Activated naive CD4-positive, alpha-beta T cell treated with anti-CD3 and anti-CD28 coated beads for 36 hours (primary cell): ENCODE measurements at regions not wholly inside any gene's neighbourhood (a gene's known extent, or its start where the extent isn't known, plus 50 kb on each side); places are given as distances from the start of the nearest gene placed in this dataset.

Experiments used
- CTCF ChIA-PET: fragments of 350-600 bp; sonication (Branson Sonifier 250); formaldehyde crosslinking; loops from one replicate; lab custom pipeline; 2021; ENCODE audit warnings: antibody characterized with exemption; lab: Charles Lee
- DNase-seq: peaks from one replicate; pipeline ENCODE4 v3.0.0-alpha.2; 2020
- H3K27ac Mint-ChIP-seq: one replicate; pipeline ENCODE4 v1.8.0; 2021; ENCODE audit warnings: mild to moderate bottlenecking, mixed read lengths
- H3K27me3 Mint-ChIP-seq: one replicate; pipeline ENCODE4 v1.8.0; 2021; ENCODE audit warnings: low read depth, mixed read lengths
- H3K36me3 Mint-ChIP-seq: one replicate; pipeline ENCODE4 v1.8.0; 2021; ENCODE audit warnings: low read depth, mixed read lengths
- H3K4me1 Mint-ChIP-seq: one replicate; pipeline ENCODE4 v1.8.0; 2021; ENCODE audit warnings: low read depth, mixed read lengths
- H3K4me3 Mint-ChIP-seq: one replicate; pipeline ENCODE4 v1.8.0; 2021; ENCODE audit warnings: mild to moderate bottlenecking, moderate library complexity, mixed read lengths
- H3K9me3 Mint-ChIP-seq: one replicate; pipeline ENCODE4 v1.8.0; 2021; ENCODE audit warnings: mixed read lengths
- intact Hi-C: fragments of 100-400 bp; cut with micrococcal nuclease; formaldehyde crosslinking; loops from one replicate; pipeline ENCODE4 v1.15.1; 2023

- no peaks in the 10 kb centered on the region for H3K27me3 Mint-ChIP-seq
- CTCF ChIA-PET: interaction anchor here (0.6 to 1.2 kb wide), 4 partner anchors 8 to 215 kb away, joined by 3 to 5 read pairs (median 4); no protein-coding TSS in a partner anchor
- no peak overlapping the region for H3K27ac Mint-ChIP-seq
- intact Hi-C loops: no loop called here
- H3K4me3 Mint-ChIP-seq: no peak overlapping the region
- no peaks in the 10 kb centered on the region for H3K9me3 Mint-ChIP-seq
- no peaks in the 10 kb centered on the region for H3K4me1 Mint-ChIP-seq
- no peaks in the 10 kb centered on the region for H3K36me3 Mint-ChIP-seq
- DNase-seq: no peak
These were observed 73.9 kb downstream of the LSM3 start for GRCh38 chr3:14252321-14253021.

GRCh38 chr3:14253022-14253706 is 74.5 kb downstream of the LSM3 start:
- H3K36me3 Mint-ChIP-seq: no peaks in the 10 kb centered on the region
- H3K4me3 Mint-ChIP-seq: no peak overlapping the region
- CTCF ChIA-PET: no interaction called here
- H3K9me3 Mint-ChIP-seq: no peaks in the 10 kb centered on the region
- intact Hi-C loops: no loop called here
- no peaks in the 10 kb centered on the region for H3K27me3 Mint-ChIP-seq
- no peak for DNase-seq
- no peak overlapping the region for H3K27ac Mint-ChIP-seq
- no peaks in the 10 kb centered on the region for H3K4me1 Mint-ChIP-seq

- H3K27ac Mint-ChIP-seq: no peak overlapping the region
- no peak overlapping the region for H3K4me3 Mint-ChIP-seq
- DNase-seq: no peak
- no peaks in the 10 kb centered on the region for H3K9me3 Mint-ChIP-seq
- no peaks in the 10 kb centered on the region for H3K27me3 Mint-ChIP-seq
- H3K4me1 Mint-ChIP-seq: no peaks in the 10 kb centered on the region
- intact Hi-C loops: no loop called here
- CTCF ChIA-PET: no interaction called here
- no peaks in the 10 kb centered on the region for H3K36me3 Mint-ChIP-seq
These were observed 75.2 kb downstream of the LSM3 start for GRCh38 chr3:14253707-14254382.

GRCh38 chr3:14254812-14255702 is 76.4 kb downstream of the LSM3 start:
- Mint-ChIP-seq H3K27me3 (no peaks in the 10 kb centered on the region), H3K9me3 (no peaks in the 10 kb centered on the region), H3K36me3 (no peaks in the 10 kb centered on the region), H3K4me1 (no peaks in the 10 kb centered on the region), H3K27ac (no peak overlapping the region), H3K4me3 (no peak overlapping the region)
- DNase-seq: no peak
- intact Hi-C loops: no loop called here
- CTCF ChIA-PET: no interaction called here

GRCh38 chr3:14256046-14256445 is 77.4 kb downstream of the LSM3 start:
- CTCF ChIA-PET: interaction anchor here (1.2 kb wide), 1 partner anchor 53 kb away, joined by 3 read pairs; no protein-coding TSS in a partner anchor
- Mint-ChIP-seq H3K27me3 (no peaks in the 10 kb centered on the region), H3K27ac (no peak overlapping the region), H3K9me3 (no peaks in the 10 kb centered on the region), H3K4me3 (no peak overlapping the region), H3K4me1 (no peaks in the 10 kb centered on the region), H3K36me3 (no peaks in the 10 kb centered on the region)
- DNase-seq: no peak
- intact Hi-C loops: no loop called here

GRCh38 chr3:14256561-14257342 is 78.1 kb downstream of the LSM3 start:
- Mint-ChIP-seq H3K9me3 (no peaks in the 10 kb centered on the region), H3K27ac (no peak overlapping the region), H3K27me3 (no peaks in the 10 kb centered on the region), H3K4me3 (no peak overlapping the region), H3K36me3 (no peaks in the 10 kb centered on the region), H3K4me1 (no peaks in the 10 kb centered on the region)
- CTCF ChIA-PET: interaction anchor here (0.7 to 1.2 kb wide), 2 partner anchors 53 to 657 kb away, joined by 3 to 4 read pairs; no protein-coding TSS in a partner anchor
- intact Hi-C loops: no loop called here
- no peak for DNase-seq

- no peaks in the 10 kb centered on the region for H3K36me3 Mint-ChIP-seq
- intact Hi-C loops: no loop called here
- H3K4me1 Mint-ChIP-seq: no peaks in the 10 kb centered on the region
- H3K9me3 Mint-ChIP-seq: no peaks in the 10 kb centered on the region
- no peak overlapping the region for H3K27ac Mint-ChIP-seq
- DNase-seq: no peak
- no peak overlapping the region for H3K4me3 Mint-ChIP-seq
- CTCF ChIA-PET: interaction anchor here (0.7 to 2.9 kb wide), 4 partner anchors 7 to 264 kb away, joined by 3 to 5 read pairs (median 4); no protein-coding TSS in a partner anchor
- H3K27me3 Mint-ChIP-seq: no peaks in the 10 kb centered on the region
These were observed 80.6 kb downstream of the LSM3 start for GRCh38 chr3:14258906-14259904.

GRCh38 chr3:14260463-14260862 is 81.8 kb downstream of the LSM3 start:
- no peaks in the 10 kb centered on the region for H3K36me3 Mint-ChIP-seq
- CTCF ChIA-PET: interaction anchor here (0.6 to 2.9 kb wide), 9 partner anchors 8 to 363 kb away, joined by 3 to 15 read pairs (median 4); no protein-coding TSS in a partner anchor
- no peak overlapping the region for H3K4me3 Mint-ChIP-seq
- H3K27ac Mint-ChIP-seq: no peak overlapping the region
- intact Hi-C loops: loop anchor here (2.0 to 10.0 kb wide), 3 partner anchors 58 to 660 kb away; no protein-coding TSS in a partner anchor
- no peaks in the 10 kb centered on the region for H3K27me3 Mint-ChIP-seq
- H3K4me1 Mint-ChIP-seq: no peaks in the 10 kb centered on the region
- no peaks in the 10 kb centered on the region for H3K9me3 Mint-ChIP-seq
- no peak for DNase-seq

- no peak overlapping the region for H3K27ac Mint-ChIP-seq
- no peak overlapping the region for H3K4me3 Mint-ChIP-seq
- no peaks in the 10 kb centered on the region for H3K36me3 Mint-ChIP-seq
- no peaks in the 10 kb centered on the region for H3K4me1 Mint-ChIP-seq
- H3K9me3 Mint-ChIP-seq: no peaks in the 10 kb centered on the region
- H3K27me3 Mint-ChIP-seq: no peaks in the 10 kb centered on the region
- CTCF ChIA-PET: interaction anchor here (0.6 to 2.9 kb wide), 22 partner anchors 9 to 364 kb away, joined by 3 to 15 read pairs (median 3); no protein-coding TSS in a partner anchor
- intact Hi-C loops: loop anchor here (1.0 to 10.0 kb wide), 7 partner anchors 58 to 660 kb away; no protein-coding TSS in a partner anchor
- DNase-seq: peak; percentile 86
These were observed 82.6 kb downstream of the LSM3 start for GRCh38 chr3:14261229-14261628.

GRCh38 chr3:14262212-14262611 is 83.6 kb downstream of the LSM3 start:
- H3K27me3 Mint-ChIP-seq: no peaks in the 10 kb centered on the region
- no peaks in the 10 kb centered on the region for H3K9me3 Mint-ChIP-seq
- no peak overlapping the region for H3K27ac Mint-ChIP-seq
- CTCF ChIA-PET: interaction anchor here (0.6 to 2.9 kb wide), 14 partner anchors 9 to 225 kb away, joined by 3 to 15 read pairs (median 4); no protein-coding TSS in a partner anchor
- no peaks in the 10 kb centered on the region for H3K36me3 Mint-ChIP-seq
- H3K4me1 Mint-ChIP-seq: no peaks in the 10 kb centered on the region
- H3K4me3 Mint-ChIP-seq: no peak overlapping the region
- intact Hi-C loops: loop anchor here (10.0 kb wide), 1 partner anchor 123 kb away; no protein-coding TSS in a partner anchor
- DNase-seq: no peak
